DND-41 (cell line): ENCODE measurements at regions not wholly inside any gene's neighbourhood (a gene's known extent, or its start where the extent isn't known, plus 50 kb on each side); places are given as distances from the start of the nearest gene placed in this dataset.

Experiments
- EZH2 ChIP-seq: IDR thresholded peaks from 3 replicates; pipeline ENCODE4 v1.6.1; 2012; ENCODE audit warnings: borderline replicate concordance, low read depth, mild to moderate bottlenecking, moderate library complexity, low read length, inconsistent platforms; ENCODE audit not compliant: severe bottlenecking
- TF ChIP-seq, protein P1 (sequence below): IDR thresholded peaks from 2 replicates; pipeline ENCODE4 v1.5.1; 2012; ENCODE audit warnings: borderline replicate concordance, low read length, moderate library complexity, mild to moderate bottlenecking; ENCODE audit not compliant: poor library complexity, severe bottlenecking; ENCODE audit errors: extremely low read depth

DNA sequence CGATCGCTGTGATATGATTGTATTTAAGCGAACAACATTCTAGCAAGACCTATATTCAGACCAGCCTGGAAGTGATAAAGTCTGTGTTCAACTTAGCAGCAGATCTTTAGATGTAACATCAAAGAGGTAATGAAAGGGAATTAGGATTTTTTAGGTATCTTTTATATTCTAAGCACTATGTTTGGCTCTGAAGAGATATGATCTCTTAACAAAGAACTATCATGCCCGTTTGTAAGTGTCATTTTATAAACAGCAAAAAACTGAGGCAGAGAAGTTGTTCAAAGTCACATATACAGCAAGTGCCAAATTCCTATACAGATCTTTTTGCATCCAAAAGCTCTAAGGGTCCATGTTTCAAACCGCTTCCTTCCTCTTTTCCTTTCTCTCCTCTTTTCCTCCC, 53.0 kb upstream of the TIAM1 start:
- TF ChIP-seq, protein P1, sequence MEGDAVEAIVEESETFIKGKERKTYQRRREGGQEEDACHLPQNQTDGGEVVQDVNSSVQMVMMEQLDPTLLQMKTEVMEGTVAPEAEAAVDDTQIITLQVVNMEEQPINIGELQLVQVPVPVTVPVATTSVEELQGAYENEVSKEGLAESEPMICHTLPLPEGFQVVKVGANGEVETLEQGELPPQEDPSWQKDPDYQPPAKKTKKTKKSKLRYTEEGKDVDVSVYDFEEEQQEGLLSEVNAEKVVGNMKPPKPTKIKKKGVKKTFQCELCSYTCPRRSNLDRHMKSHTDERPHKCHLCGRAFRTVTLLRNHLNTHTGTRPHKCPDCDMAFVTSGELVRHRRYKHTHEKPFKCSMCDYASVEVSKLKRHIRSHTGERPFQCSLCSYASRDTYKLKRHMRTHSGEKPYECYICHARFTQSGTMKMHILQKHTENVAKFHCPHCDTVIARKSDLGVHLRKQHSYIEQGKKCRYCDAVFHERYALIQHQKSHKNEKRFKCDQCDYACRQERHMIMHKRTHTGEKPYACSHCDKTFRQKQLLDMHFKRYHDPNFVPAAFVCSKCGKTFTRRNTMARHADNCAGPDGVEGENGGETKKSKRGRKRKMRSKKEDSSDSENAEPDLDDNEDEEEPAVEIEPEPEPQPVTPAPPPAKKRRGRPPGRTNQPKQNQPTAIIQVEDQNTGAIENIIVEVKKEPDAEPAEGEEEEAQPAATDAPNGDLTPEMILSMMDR, result no peak
- no peak for TF ChIP-seq EZH2
